ENCODE measurements at regions not wholly inside any gene's neighbourhood (a gene's known extent, or its start where the extent isn't known, plus 50 kb on each side); places are given as distances from the start of the nearest gene placed in this dataset.

- TF ChIP-seq POLR2AphosphoS5 (IDR thresholded peaks at IDR 0.05; ENCODE audit: low read depth, low read length) (no peak), POLR2A (IDR thresholded peaks at IDR 0.05; ENCODE audit: low read depth, low read length) (no peak), TAF1 (IDR thresholded peaks at IDR 0.05; ENCODE audit: low read depth, low read length) (no peak), POU2F2 (IDR thresholded peaks at IDR 0.05; ENCODE audit: low read depth, low read length) (no peak), SPI1 (IDR thresholded peaks at IDR 0.05; ENCODE audit: low read depth, low read length) (no peak)
Observed at GRCh38 chr9:82417501-82417900, 428.9 kb downstream of the SPATA31D1 start.

Measured in GM12891 (cell line).